HCT116 (cell line): ENCODE measurements at regions not wholly inside any gene's neighbourhood (a gene's known extent, or its start where the extent isn't known, plus 50 kb on each side); places are given as distances from the start of the nearest gene placed in this dataset.

Experiments
- ATAC-seq: fragments of 200-7000 bp; cut with Tn5 transposase; 2 replicates; pipeline ENCODE4 v1.9.1; 2020; ENCODE audit warnings: mild to moderate bottlenecking, moderate library complexity
- BruUV-seq: library from RNA; stranded (reverse); fragments of 400-500 nt; replicated peaks from 2 replicates; lab custom pipeline; 2021; lab: Mats Ljungman, UMichigan
- CTCF ChIA-PET: fragments of 300-600 bp; sonication (Branson Sonifier 250); formaldehyde crosslinking; loops from one replicate; lab custom pipeline; 2021; ENCODE audit warnings: antibody characterized with exemption; lab: Charles Lee
- POLR2A ChIA-PET: fragments of 300-600, 350-600 bp; sonication (Branson Sonifier 250); formaldehyde crosslinking; loops from one replicate; lab custom pipeline; 2021; ENCODE audit warnings: antibody characterized with exemption; lab: Charles Lee
- RAD21 ChIA-PET, 2 experiments: fragments of 300-600 bp; sonication (Branson Sonifier 250); formaldehyde crosslinking; loops; one replicate each; lab custom pipeline; 2023; ENCODE audit warnings: low total read pairs in 2 of 2; ENCODE audit not compliant: uncharacterized antibody in 2 of 2, unreplicated experiment in 2 of 2, low non-redundant PET in 1 of 2; lab: Charles Lee
- DNase-seq: peaks from one replicate; pipeline ENCODE4 v3.0.0-alpha.2; 2010; ENCODE audit warnings: low read depth, low spot score
- H2AFZ ChIP-seq: fragments of 200-600 bp; shearing (Covaris generic), sonication (generic); 2 replicates; pipeline ENCODE4 v1.6.1; 2017; ENCODE audit warnings: low read depth, mixed run types, mixed read lengths, antibody characterized with exemption, low read length; ENCODE audit not compliant: poor library complexity, severe bottlenecking
- H3K27ac ChIP-seq: 2 replicates; pipeline ENCODE4 v1.5.1; 2012; ENCODE audit warnings: low read depth, low read length
- H3K27me3 ChIP-seq: fragments of 200-600 bp; sonication (generic); 2 replicates; pipeline ENCODE4 v1.6.1; 2016; ENCODE audit warnings: mixed run types, low read length, mixed read lengths; ENCODE audit not compliant: insufficient read depth
- H3K36me3 ChIP-seq, 2 experiments: fragments of 200-500 bp in 1 of 2; fragments of 200-600 bp in 1 of 2; sonication (Bioruptor generic) in 1 of 2; sonication (generic) in 1 of 2; 2 replicates each; pipeline versions ENCODE4 v1.5.1 to v1.6.1; 2014 to 2016; ENCODE audit warnings: low read length in 2 of 2, inconsistent platforms in 1 of 2, mixed read lengths in 1 of 2, mixed run types in 1 of 2; ENCODE audit not compliant: insufficient read depth in 2 of 2, control insufficient read depth in 1 of 2
- H3K4me1 ChIP-seq, 2 experiments: fragments of 200-600 bp in 1 of 2; sonication (generic) in 1 of 2; 2 replicates each; pipeline versions ENCODE4 v1.5.1 to v1.6.1; 2012 to 2017; ENCODE audit warnings: low read length in 2 of 2, inconsistent platforms in 1 of 2, mild to moderate bottlenecking in 1 of 2, mixed read lengths in 1 of 2, mixed run types in 1 of 2, moderate library complexity in 1 of 2; ENCODE audit not compliant: insufficient read depth in 2 of 2, control insufficient read depth in 1 of 2
- H3K4me2 ChIP-seq: fragments of 200-600 bp; sonication (generic); 2 replicates; pipeline ENCODE4 v1.6.1; 2017; ENCODE audit warnings: mixed run types, low read length, mixed read lengths
- H3K4me3 ChIP-seq, 2 experiments: fragments of 200-600 bp in 1 of 2; sonication (generic) in 1 of 2; replicated peaks in 1 of 2; 2 replicates each; pipeline ENCODE4 v1.5.1; 2011 to 2016; ENCODE audit warnings: low read length in 2 of 2, control low read depth in 1 of 2, low read depth in 1 of 2, mild to moderate bottlenecking in 1 of 2, mixed read lengths in 1 of 2, mixed run types in 1 of 2
- H3K79me2 ChIP-seq: fragments of 200-600 bp; sonication (generic); 2 replicates; pipeline ENCODE4 v1.6.1; 2017; ENCODE audit warnings: mild to moderate bottlenecking, mixed run types, low read length, moderate library complexity, mixed read lengths; ENCODE audit not compliant: insufficient read depth
- H3K9ac ChIP-seq: fragments of 200-600 bp; sonication (generic); 2 replicates; pipeline ENCODE4 v1.6.1; 2016; ENCODE audit warnings: low read length, mixed read lengths
- H3K9me2 ChIP-seq: fragments of 200-600 bp; sonication (generic), shearing (Covaris generic); 2 replicates; pipeline ENCODE4 v1.6.1; 2017; ENCODE audit warnings: mixed run types, mild to moderate bottlenecking, moderate library complexity; ENCODE audit not compliant: insufficient read depth
- H3K9me3 ChIP-seq, 2 experiments: fragments of 200-500 bp in 1 of 2; fragments of 200-600 bp in 1 of 2; sonication (Bioruptor generic) in 1 of 2; sonication (generic) in 1 of 2; 2 replicates each; pipeline ENCODE4 v1.6.1; 2014 to 2017; ENCODE audit warnings: low read length in 2 of 2, mixed read lengths in 2 of 2, inconsistent platforms in 1 of 2, low read depth in 1 of 2, mild to moderate bottlenecking in 1 of 2, mixed run types in 1 of 2, moderate library complexity in 1 of 2; ENCODE audit not compliant: control insufficient read depth in 1 of 2, insufficient read depth in 1 of 2
- H4K20me1 ChIP-seq: fragments of 200-600 bp; sonication (generic), shearing (Covaris generic); 2 replicates; pipeline ENCODE4 v1.6.1; 2017; ENCODE audit warnings: mixed run types, mild to moderate bottlenecking, moderate library complexity; ENCODE audit not compliant: insufficient read depth
- ATF3 ChIP-seq: IDR thresholded peaks from 2 replicates; pipeline ENCODE4 v1.6.1; 2012
- CBX3 ChIP-seq: IDR thresholded peaks from 2 replicates; pipeline ENCODE4 v1.6.1; 2012; ENCODE audit warnings: low read depth
- CEBPB ChIP-seq: IDR thresholded peaks from 2 replicates; pipeline ENCODE4 v1.6.1; 2012; ENCODE audit warnings: low read depth
- CTCF ChIP-seq, 3 experiments: fragments of 200-600 bp in 1 of 3; sonication (generic) in 1 of 3; IDR thresholded peaks in 2 of 3; conservative IDR thresholded peaks in 1 of 3; 2 replicates each; pipeline ENCODE4 v1.5.1; 2012 to 2017; ENCODE audit warnings: low read depth in 2 of 3, low read length in 2 of 3, antibody characterized with exemption in 1 of 3, borderline replicate concordance in 1 of 3, control low read depth in 1 of 3, mild to moderate bottlenecking in 1 of 3, mixed read lengths in 1 of 3, mixed run types in 1 of 3, moderate library complexity in 1 of 3; ENCODE audit not compliant: insufficient read depth in 1 of 3
- EGR1 ChIP-seq: IDR thresholded peaks from 2 replicates; pipeline ENCODE4 v1.6.1; 2012; ENCODE audit warnings: low read depth
- ELF1 ChIP-seq: IDR thresholded peaks from 2 replicates; pipeline ENCODE4 v1.6.1; 2012; ENCODE audit warnings: low read depth, borderline replicate concordance
- EZH2 ChIP-seq: fragments of 200-600 bp; sonication (generic); IDR thresholded peaks from 2 replicates; pipeline ENCODE4 v1.6.1; 2017; ENCODE audit warnings: antibody characterized with exemption, mixed run types
- EZH2phosphoT487 ChIP-seq: fragments of 200-600 bp; IDR thresholded peaks from 2 replicates; pipeline ENCODE4 v1.6.1; 2018; ENCODE audit warnings: antibody characterized with exemption, borderline replicate concordance
- FOSL1 ChIP-seq: IDR thresholded peaks from 2 replicates; pipeline ENCODE4 v1.6.1; 2012; ENCODE audit warnings: low read depth
- JUND ChIP-seq: IDR thresholded peaks from 2 replicates; pipeline ENCODE4 v1.6.1; 2012
- MAX ChIP-seq: IDR thresholded peaks from 2 replicates; pipeline ENCODE4 v1.6.1; 2012
- POLR2AphosphoS5 ChIP-seq: IDR thresholded peaks from 2 replicates; pipeline ENCODE4 v1.6.1; 2011; ENCODE audit warnings: mild to moderate bottlenecking, low read depth, low read length, moderate library complexity
- RAD21 ChIP-seq: IDR thresholded peaks from 2 replicates; pipeline ENCODE4 v1.6.1; 2012; ENCODE audit warnings: low read depth, mild to moderate bottlenecking
- REST ChIP-seq: IDR thresholded peaks from 2 replicates; pipeline ENCODE4 v1.6.1; 2012; ENCODE audit warnings: low read depth
- SIN3A ChIP-seq: IDR thresholded peaks from 2 replicates; pipeline ENCODE4 v1.6.1; 2012; ENCODE audit warnings: low read depth
- SP1 ChIP-seq: IDR thresholded peaks from 2 replicates; pipeline ENCODE4 v1.6.1; 2012; ENCODE audit warnings: low read depth
- TCF7L2 ChIP-seq: IDR thresholded peaks from 2 replicates; pipeline ENCODE4 v1.7.0; 2011; ENCODE audit warnings: borderline replicate concordance, inconsistent platforms; ENCODE audit not compliant: insufficient read depth, insufficient read length; ENCODE audit errors: extremely low read depth
- YY1 ChIP-seq: IDR thresholded peaks from 2 replicates; pipeline ENCODE4 v1.6.1; 2011; ENCODE audit warnings: low read length, low read depth, moderate library complexity, mild to moderate bottlenecking; ENCODE audit not compliant: insufficient replicate concordance; ENCODE audit errors: extremely low read depth
- ZFX ChIP-seq: fragments of 450-650 bp; IDR thresholded peaks from 2 replicates; pipeline ENCODE4 v1.6.1; 2017
- ZNF274 ChIP-seq: fragments of 200-500 bp; sonication (Bioruptor generic); IDR thresholded peaks from 2 replicates; pipeline ENCODE4 v1.6.1; 2014; ENCODE audit warnings: mild to moderate bottlenecking, low read depth, low read length, inconsistent platforms
- intact Hi-C: fragments of 100-400 bp; cut with micrococcal nuclease; formaldehyde crosslinking; loops from 2 replicates; pipeline ENCODE4 v1.10.0; 2022

- Histone ChIP-seq H3K27ac (no peak overlapping the region), H3K79me2 (no peaks in the 10 kb centered on the region), H3K9me2 (no peaks in the 10 kb centered on the region), H3K4me1 (no peaks in the 10 kb centered on the region), H3K9ac (no peak overlapping the region), H3K4me2 (no peak overlapping the region)
- no TSS peak for BruUV-seq
- ATAC-seq: no peak
- no peak for TF ChIP-seq FOSL1
- TF ChIP-seq ZNF274: no peak
- TF ChIP-seq EZH2: no peak
- TF ChIP-seq MAX: no peak
- TF ChIP-seq RAD21: no peak
- no peak for TF ChIP-seq YY1
- TF ChIP-seq JUND: no peak
- no peak for TF ChIP-seq SP1
- no peak for TF ChIP-seq EZH2phosphoT487
- TF ChIP-seq TCF7L2: no peak
- no peak for TF ChIP-seq REST
- no peak for TF ChIP-seq ZFX
- no peak for TF ChIP-seq POLR2AphosphoS5
- TF ChIP-seq ELF1: no peak
- TF ChIP-seq SIN3A: no peak
- no peak for TF ChIP-seq CTCF (IDR thresholded peaks at IDR 0.05 in 2 of 3, conservative IDR thresholded peaks at IDR 0.05 in 1 of 3; ENCODE audit: borderline replicate concordance in 1 of 3, insufficient read depth in 1 of 3, low read depth in 2 of 3, low read length in 2 of 3)
- TF ChIP-seq CEBPB: no peak
- TF ChIP-seq CBX3: no peak
- no peak for TF ChIP-seq ATF3
- no peak for TF ChIP-seq EGR1
- TF ChIP-seq, all 23 proteins: peak for 0
- intact Hi-C loops: no loop called here
- ChIA-PET POLR2A (no interaction called here), CTCF (no interaction called here), RAD21 (no interaction called here)
- Histone ChIP-seq H3K4me3 (no peak overlapping the region), H3K9me3 (peaks cover 0 to 3% of the 10 kb centered on the region in 2 experiments; a peak in 1 of 4 replicates), H2AFZ (no peak overlapping the region), H3K36me3 (no peaks in the 10 kb centered on the region), H3K27me3 (no peaks in the 10 kb centered on the region), H4K20me1 (no peaks in the 10 kb centered on the region)
- DNase-seq: no peak
Measured at GRCh38 chr1:118751166-118751565, 237.0 kb downstream of the TBX15 start.
